Smooth muscle cell (in vitro differentiated cells): ENCODE measurements at regions not wholly inside any gene's neighbourhood (a gene's known extent, or its start where the extent isn't known, plus 50 kb on each side); places are given as distances from the start of the nearest gene placed in this dataset.

ENCODE experiments used
- DNase-seq: peaks from one replicate; lab custom pipeline; 2025; ENCODE audit not compliant: unreplicated experiment; lab: John Stamatoyannopoulos, UW
- H2AFZ ChIP-seq: fragments of 200-600 bp; sonication (generic); 2 replicates; pipeline ENCODE4 v1.6.0; 2016; ENCODE audit warnings: antibody characterized with exemption, low read depth, mild to moderate bottlenecking
- H3F3A ChIP-seq: fragments of 200-600 bp; sonication (generic); 2 replicates; pipeline ENCODE4 v1.6.0; 2017; ENCODE audit warnings: antibody characterized with exemption, low read depth
- H3K27ac ChIP-seq: fragments of 200-600 bp; sonication (generic); 2 replicates; pipeline ENCODE4 v1.5.1; 2016; ENCODE audit warnings: low read depth, mild to moderate bottlenecking
- H3K27me3 ChIP-seq: fragments of 200-600 bp; sonication (generic); 2 replicates; pipeline ENCODE4 v1.6.1; 2016; ENCODE audit warnings: low read depth, mild to moderate bottlenecking
- H3K36me3 ChIP-seq: fragments of 200-600 bp; sonication (generic); 2 replicates; pipeline ENCODE4 v1.5.1; 2016; ENCODE audit warnings: low read depth
- H3K4me1 ChIP-seq: fragments of 200-600 bp; sonication (generic); 2 replicates; pipeline ENCODE4 v1.5.1; 2016; ENCODE audit warnings: low read depth
- H3K4me2 ChIP-seq: fragments of 200-600 bp; sonication (generic); 2 replicates; pipeline ENCODE4 v1.6.0; 2016; ENCODE audit warnings: mild to moderate bottlenecking
- H3K4me3 ChIP-seq: fragments of 200-600 bp; sonication (generic); 2 replicates; pipeline ENCODE4 v1.5.1; 2016; ENCODE audit warnings: mild to moderate bottlenecking
- H3K79me2 ChIP-seq: fragments of 200-600 bp; sonication (generic); 2 replicates; pipeline ENCODE4 v1.6.0; 2016; ENCODE audit warnings: low read depth, mild to moderate bottlenecking
- H3K9ac ChIP-seq: fragments of 200-600 bp; sonication (generic); 2 replicates; pipeline ENCODE4 v1.6.0; 2016; ENCODE audit warnings: low read depth
- H3K9me3 ChIP-seq: fragments of 200-600 bp; sonication (generic); replicated peaks from 2 replicates; pipeline ENCODE4 v1.5.1; 2016; ENCODE audit warnings: low read depth
- H4K20me1 ChIP-seq: fragments of 200-600 bp; sonication (generic); 2 replicates; pipeline ENCODE4 v1.6.0; 2016; ENCODE audit warnings: low read depth
- CTCF ChIP-seq: fragments of 200-600 bp; sonication (generic); IDR thresholded peaks from 2 replicates; pipeline ENCODE4 v1.5.1; 2017; ENCODE audit warnings: borderline replicate concordance, mild to moderate bottlenecking, antibody characterized with exemption; ENCODE audit not compliant: insufficient read depth, poor library complexity, severe bottlenecking
- WGBS: methylation state at CpG from one replicate; pipeline ENCODE4 v1.1.7; 2016; ENCODE audit warnings: low lambda C conversion rate; 5-methylcytosine and 5-hydroxymethylcytosine counted together

DNA sequence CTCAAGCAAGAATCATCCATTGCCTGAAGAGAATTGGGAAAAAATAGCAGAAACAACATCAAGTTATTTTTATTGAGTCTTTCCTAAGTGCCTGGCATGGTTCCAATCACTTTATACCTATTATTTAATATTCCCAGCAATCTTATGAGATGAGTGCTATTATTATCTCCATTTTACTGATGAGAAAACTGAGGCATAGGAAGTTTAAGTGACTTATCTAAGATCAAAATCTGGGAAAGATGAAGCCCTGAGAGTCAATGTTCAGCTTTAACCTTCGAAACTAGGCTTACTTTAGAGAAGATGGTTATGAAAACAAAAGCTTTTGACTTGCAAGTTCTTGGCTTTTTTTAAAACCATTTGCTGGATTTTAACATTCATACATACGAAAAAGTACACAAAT, 141.6 kb downstream of the APIP start:
- no peaks in the 10 kb centered on the region for H3F3A ChIP-seq
- H3K4me2 ChIP-seq: no peak overlapping the region
- H4K20me1 ChIP-seq: no peaks in the 10 kb centered on the region
- no peak overlapping the region for H2AFZ ChIP-seq
- H3K4me1 ChIP-seq: no peaks in the 10 kb centered on the region
- H3K27me3 ChIP-seq: no peaks in the 10 kb centered on the region
- 83% methylated on average over 2 of the region's 2 CpGs for WGBS
- peaks cover 4% of the 10 kb centered on the region for H3K36me3 ChIP-seq
- no peak for DNase-seq
- H3K4me3 ChIP-seq: no peak overlapping the region
- no peak for TF ChIP-seq CTCF
- H3K9me3 ChIP-seq: no peaks in the 10 kb centered on the region
- H3K27ac ChIP-seq: no peak overlapping the region
- no peak overlapping the region for H3K9ac ChIP-seq
- H3K79me2 ChIP-seq: no peaks in the 10 kb centered on the region

GRCh38 chr11:34773826-34774225, 142.4 kb downstream of the APIP start:
- H3K4me1 ChIP-seq: no peaks in the 10 kb centered on the region
- no peak for DNase-seq
- no peaks in the 10 kb centered on the region for H3K79me2 ChIP-seq
- 76% methylated on average over 1 of the region's 1 CpG for WGBS
- H3K36me3 ChIP-seq: peaks cover 3% of the 10 kb centered on the region
- TF ChIP-seq CTCF: no peak
- H3F3A ChIP-seq: no peaks in the 10 kb centered on the region
- H3K27me3 ChIP-seq: no peaks in the 10 kb centered on the region
- no peak overlapping the region for H2AFZ ChIP-seq
- peaks cover 3% of the 10 kb centered on the region for H4K20me1 ChIP-seq
- no peak overlapping the region for H3K4me3 ChIP-seq
- H3K9ac ChIP-seq: no peak overlapping the region
- H3K27ac ChIP-seq: no peak overlapping the region
- H3K4me2 ChIP-seq: no peak overlapping the region
- H3K9me3 ChIP-seq: no peaks in the 10 kb centered on the region

GRCh38 chr11:34773211-34773610, 143.0 kb downstream of the APIP start:
- 96% methylated on average over 1 of the region's 1 CpG for WGBS
- Histone ChIP-seq H3K36me3 (no peaks in the 10 kb centered on the region), H3K79me2 (no peaks in the 10 kb centered on the region), H4K20me1 (peaks cover 5% of the 10 kb centered on the region), H3K9me3 (no peaks in the 10 kb centered on the region), H3K4me2 (no peak overlapping the region), H3K27me3 (no peaks in the 10 kb centered on the region), H3K4me3 (no peak overlapping the region), H3K9ac (no peak overlapping the region), H3F3A (no peaks in the 10 kb centered on the region), H3K4me1 (no peaks in the 10 kb centered on the region), H3K27ac (no peak overlapping the region), H2AFZ (no peak overlapping the region)
- no peak for DNase-seq
- TF ChIP-seq CTCF: no peak

GRCh38 chr11:34770111-34770510, 146.1 kb downstream of the APIP start:
- Histone ChIP-seq H3K36me3 (no peaks in the 10 kb centered on the region), H4K20me1 (peaks cover 5% of the 10 kb centered on the region), H3K4me3 (no peak overlapping the region), H3K27me3 (no peaks in the 10 kb centered on the region), H3F3A (no peaks in the 10 kb centered on the region), H3K9ac (no peak overlapping the region), H3K4me1 (no peaks in the 10 kb centered on the region), H3K79me2 (no peaks in the 10 kb centered on the region), H3K9me3 (no peaks in the 10 kb centered on the region), H3K4me2 (no peak overlapping the region), H2AFZ (no peak overlapping the region), H3K27ac (no peak overlapping the region)
- DNase-seq: no peak
- no peak for TF ChIP-seq CTCF
- WGBS: 100% methylated on average over 1 of the region's 1 CpG
